Pulmonary artery endothelial cell (primary cell): ENCODE measurements at regions not wholly inside any gene's neighbourhood (a gene's known extent, or its start where the extent isn't known, plus 50 kb on each side); places are given as distances from the start of the nearest gene placed in this dataset.

Experiments
- DNase-seq: peaks from one replicate; pipeline ENCODE4 v3.0.0-alpha.2; 2011; ENCODE audit warnings: low read depth, low spot score

GRCh38 chr14:58782011-58782410 is 144.2 kb downstream of the DACT1 start:
- no peak for DNase-seq

GRCh38 chr14:58783792-58784511 is 146.2 kb downstream of the DACT1 start:
- no peak for DNase-seq

- no peak for DNase-seq
Measured at GRCh38 chr14:58784931-58785330, 147.2 kb downstream of the DACT1 start.

GRCh38 chr14:58785701-58786100 is 147.9 kb downstream of the DACT1 start:
- no peak for DNase-seq

GRCh38 chr14:58787592-58787991 is 149.8 kb downstream of the DACT1 start:
- DNase-seq: no peak

GRCh38 chr14:58788655-58789503 is 151.1 kb downstream of the DACT1 start:
- no peak for DNase-seq

- DNase-seq: no peak
Measured at GRCh38 chr14:58789736-58790135, 152.0 kb downstream of the DACT1 start.

- DNase-seq: no peak
Measured at GRCh38 chr14:58792416-58792815, 154.7 kb downstream of the DACT1 start.

GRCh38 chr14:58793131-58793740 is 155.5 kb downstream of the DACT1 start:
- DNase-seq: no peak

GRCh38 chr14:58794993-58795762 is 157.4 kb downstream of the DACT1 start:
- no peak for DNase-seq

- DNase-seq: no peak
Measured at GRCh38 chr14:58796242-58797009, 158.7 kb downstream of the DACT1 start.

- no peak for DNase-seq
Measured at GRCh38 chr14:58797010-58797429, 159.3 kb downstream of the DACT1 start.

GRCh38 chr14:58798173-58798572 is 160.4 kb downstream of the DACT1 start:
- no peak for DNase-seq

GRCh38 chr14:58801086-58801485 is 163.3 kb downstream of the DACT1 start:
- no peak for DNase-seq

- DNase-seq: no peak
Measured at GRCh38 chr14:58805057-58805456, 167.3 kb downstream of the DACT1 start.

GRCh38 chr14:58805605-58806409 is 168.0 kb downstream of the DACT1 start:
- peak; percentile 11 for DNase-seq

GRCh38 chr14:58807191-58807590 is 169.4 kb downstream of the DACT1 start:
- DNase-seq: no peak

GRCh38 chr14:58808828-58809227 is 171.1 kb downstream of the DACT1 start:
- DNase-seq: peak; percentile 7

- no peak for DNase-seq
Measured at GRCh38 chr14:58809520-58809919, 171.8 kb downstream of the DACT1 start.
